Tibial nerve (tissue), 4 donors: ENCODE measurements at regions not wholly inside any gene's neighbourhood (a gene's known extent, or its start where the extent isn't known, plus 50 kb on each side); places are given as distances from the start of the nearest gene placed in this dataset.

Source experiments
- EP300 ChIP-seq, 2 donors: sonication (generic); formaldehyde crosslinking; IDR thresholded peaks; one replicate each; pipeline ENCODE4 v1.6.1; 2017; ENCODE audit warnings: antibody characterized with exemption in 2 of 2, mild to moderate bottlenecking in 1 of 2
- POLR2A ChIP-seq, 2 donors: fragments of 450-650 bp; IDR thresholded peaks; one replicate each; pipeline ENCODE4 v1.6.1; 2017; ENCODE audit warnings: antibody characterized with exemption in 2 of 2, mild to moderate bottlenecking in 2 of 2, moderate library complexity in 2 of 2
- TF ChIP-seq, protein P1 (sequence below), 5 experiments: fragments of 200-600 bp in 3 of 5; fragments of 450-650 bp in 2 of 5; sonication (generic) in 3 of 5; IDR thresholded peaks; one replicate each; pipeline ENCODE4 v1.5.1; 2016 to 2019; ENCODE audit warnings: antibody characterized with exemption in 5 of 5, mild to moderate bottlenecking in 3 of 5, moderate library complexity in 2 of 5

DNA sequence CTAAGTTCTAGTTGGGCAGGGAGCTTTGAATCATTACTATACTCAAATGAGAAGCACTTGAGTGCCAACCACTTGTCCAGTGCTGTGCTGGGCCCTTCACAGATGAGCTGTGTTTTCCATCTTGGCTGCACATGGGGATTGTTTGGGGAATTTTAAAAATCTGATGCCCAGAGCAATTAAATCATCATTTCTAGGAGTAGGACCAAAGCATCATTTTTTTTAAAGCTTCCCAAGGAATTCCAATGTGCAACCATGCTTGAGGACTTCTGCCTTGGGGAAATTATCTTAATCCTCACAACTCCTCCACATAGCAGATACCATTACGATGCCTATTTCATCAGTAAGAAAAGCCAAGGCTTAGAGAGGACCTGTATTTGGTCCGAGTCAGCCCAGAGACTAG, 131.4 kb downstream of the TMEM174 start:
- no peak for TF ChIP-seq POLR2A (IDR thresholded peaks at IDR 0.05)
- TF ChIP-seq, protein P1, sequence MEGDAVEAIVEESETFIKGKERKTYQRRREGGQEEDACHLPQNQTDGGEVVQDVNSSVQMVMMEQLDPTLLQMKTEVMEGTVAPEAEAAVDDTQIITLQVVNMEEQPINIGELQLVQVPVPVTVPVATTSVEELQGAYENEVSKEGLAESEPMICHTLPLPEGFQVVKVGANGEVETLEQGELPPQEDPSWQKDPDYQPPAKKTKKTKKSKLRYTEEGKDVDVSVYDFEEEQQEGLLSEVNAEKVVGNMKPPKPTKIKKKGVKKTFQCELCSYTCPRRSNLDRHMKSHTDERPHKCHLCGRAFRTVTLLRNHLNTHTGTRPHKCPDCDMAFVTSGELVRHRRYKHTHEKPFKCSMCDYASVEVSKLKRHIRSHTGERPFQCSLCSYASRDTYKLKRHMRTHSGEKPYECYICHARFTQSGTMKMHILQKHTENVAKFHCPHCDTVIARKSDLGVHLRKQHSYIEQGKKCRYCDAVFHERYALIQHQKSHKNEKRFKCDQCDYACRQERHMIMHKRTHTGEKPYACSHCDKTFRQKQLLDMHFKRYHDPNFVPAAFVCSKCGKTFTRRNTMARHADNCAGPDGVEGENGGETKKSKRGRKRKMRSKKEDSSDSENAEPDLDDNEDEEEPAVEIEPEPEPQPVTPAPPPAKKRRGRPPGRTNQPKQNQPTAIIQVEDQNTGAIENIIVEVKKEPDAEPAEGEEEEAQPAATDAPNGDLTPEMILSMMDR (IDR thresholded peaks at IDR 0.05), result no peak
- TF ChIP-seq EP300 (IDR thresholded peaks at IDR 0.05), result no peak
